ENCODE measurements at regions not wholly inside any gene's neighbourhood (a gene's known extent, or its start where the extent isn't known, plus 50 kb on each side); places are given as distances from the start of the nearest gene placed in this dataset.

DNA sequence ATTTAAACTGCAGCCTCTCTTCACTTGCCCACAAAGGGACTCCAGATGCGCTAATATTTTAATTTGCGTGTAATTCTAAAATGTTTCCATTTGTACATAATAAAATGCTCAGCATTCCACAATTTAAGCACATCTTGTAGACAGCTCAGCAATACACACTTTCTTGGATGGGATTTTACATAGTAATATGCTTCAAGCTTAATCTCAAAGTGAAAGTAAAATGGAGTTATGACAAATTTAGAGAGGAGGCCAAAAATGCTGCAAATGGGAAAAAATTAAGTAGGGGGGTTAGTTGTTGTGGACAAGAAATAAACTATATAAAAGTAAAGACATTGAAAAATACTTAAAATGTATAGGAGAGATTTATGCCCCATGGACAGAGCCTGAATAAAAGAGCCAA lies 149.1 kb downstream of the FBXO8 start:
- ChIA-PET POLR2A (no interaction called here), CTCF (interaction anchor here (0.8 to 2.4 kb wide), 4 partner anchors 11 to 629 kb away, joined by 3 to 11 read pairs (median 4); no protein-coding TSS in a partner anchor)
- H3K4me3 ChIP-seq (ENCODE audit: low read depth, low read length) = no peak overlapping the region
- DNase-seq (ENCODE audit: low read depth, low spot score) = no peak
- TF ChIP-seq, protein P1, sequence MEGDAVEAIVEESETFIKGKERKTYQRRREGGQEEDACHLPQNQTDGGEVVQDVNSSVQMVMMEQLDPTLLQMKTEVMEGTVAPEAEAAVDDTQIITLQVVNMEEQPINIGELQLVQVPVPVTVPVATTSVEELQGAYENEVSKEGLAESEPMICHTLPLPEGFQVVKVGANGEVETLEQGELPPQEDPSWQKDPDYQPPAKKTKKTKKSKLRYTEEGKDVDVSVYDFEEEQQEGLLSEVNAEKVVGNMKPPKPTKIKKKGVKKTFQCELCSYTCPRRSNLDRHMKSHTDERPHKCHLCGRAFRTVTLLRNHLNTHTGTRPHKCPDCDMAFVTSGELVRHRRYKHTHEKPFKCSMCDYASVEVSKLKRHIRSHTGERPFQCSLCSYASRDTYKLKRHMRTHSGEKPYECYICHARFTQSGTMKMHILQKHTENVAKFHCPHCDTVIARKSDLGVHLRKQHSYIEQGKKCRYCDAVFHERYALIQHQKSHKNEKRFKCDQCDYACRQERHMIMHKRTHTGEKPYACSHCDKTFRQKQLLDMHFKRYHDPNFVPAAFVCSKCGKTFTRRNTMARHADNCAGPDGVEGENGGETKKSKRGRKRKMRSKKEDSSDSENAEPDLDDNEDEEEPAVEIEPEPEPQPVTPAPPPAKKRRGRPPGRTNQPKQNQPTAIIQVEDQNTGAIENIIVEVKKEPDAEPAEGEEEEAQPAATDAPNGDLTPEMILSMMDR (IDR thresholded peaks at IDR 0.05; ENCODE audit: insufficient read depth, low read length, missing control alignments) = no peak

DNA sequence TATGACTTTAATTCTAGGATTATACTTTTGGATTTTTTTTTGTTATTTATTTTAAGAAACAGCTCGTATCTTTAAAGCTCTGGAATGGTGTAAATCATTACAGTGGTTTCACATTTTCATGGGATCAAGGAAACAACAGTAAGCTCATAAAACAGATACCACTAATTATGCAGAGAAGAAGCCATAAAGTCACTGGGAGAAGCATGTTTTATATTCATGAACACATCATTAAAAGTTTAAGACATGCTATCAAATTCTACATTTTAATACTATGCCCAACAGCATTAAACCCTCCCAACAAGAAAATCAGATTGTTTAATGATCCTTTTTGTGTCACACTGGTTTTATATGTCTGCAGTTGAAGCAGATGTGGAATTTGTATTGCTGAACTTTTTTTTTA lies 149.9 kb downstream of the FBXO8 start:
- POLR2A ChIA-PET = no interaction called here
- DNase-seq (ENCODE audit: low read depth, low spot score) = no peak
- TF ChIP-seq, protein P1 (IDR thresholded peaks at IDR 0.05; ENCODE audit: insufficient read depth, low read length, missing control alignments) = no peak
- no peak overlapping the region for H3K4me3 ChIP-seq (ENCODE audit: low read depth, low read length)
- CTCF ChIA-PET = interaction anchor here (1.3 to 2.4 kb wide), 3 partner anchors 10 to 13 kb away, joined by 3 to 11 read pairs (median 4); no protein-coding TSS in a partner anchor

DNA sequence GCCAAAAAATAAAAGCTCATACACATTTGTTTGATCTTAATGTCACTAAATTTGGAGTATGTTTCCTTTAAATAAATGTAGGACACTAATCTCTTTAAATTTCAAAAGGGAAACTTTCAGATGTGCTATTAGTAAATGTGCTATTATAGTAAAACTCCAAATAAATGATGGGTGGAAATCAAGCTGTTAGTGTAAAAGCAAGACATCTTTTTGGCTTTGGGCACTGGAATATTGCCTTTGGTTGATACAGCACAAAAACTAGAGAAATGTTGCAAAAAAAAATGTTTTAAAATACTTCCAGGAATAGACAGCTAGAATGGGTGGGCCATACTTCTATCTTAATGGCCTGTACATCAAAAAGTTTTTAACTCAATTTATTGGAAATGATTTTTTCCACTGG lies 151.6 kb downstream of the FBXO8 start:
- DNase-seq (ENCODE audit: low read depth, low spot score) = no peak
- ChIA-PET POLR2A (no interaction called here), CTCF (no interaction called here)
- TF ChIP-seq, protein P1 (IDR thresholded peaks at IDR 0.05; ENCODE audit: insufficient read depth, low read length, missing control alignments) = no peak
- H3K4me3 ChIP-seq (ENCODE audit: low read depth, low read length) = no peak overlapping the region

DNA sequence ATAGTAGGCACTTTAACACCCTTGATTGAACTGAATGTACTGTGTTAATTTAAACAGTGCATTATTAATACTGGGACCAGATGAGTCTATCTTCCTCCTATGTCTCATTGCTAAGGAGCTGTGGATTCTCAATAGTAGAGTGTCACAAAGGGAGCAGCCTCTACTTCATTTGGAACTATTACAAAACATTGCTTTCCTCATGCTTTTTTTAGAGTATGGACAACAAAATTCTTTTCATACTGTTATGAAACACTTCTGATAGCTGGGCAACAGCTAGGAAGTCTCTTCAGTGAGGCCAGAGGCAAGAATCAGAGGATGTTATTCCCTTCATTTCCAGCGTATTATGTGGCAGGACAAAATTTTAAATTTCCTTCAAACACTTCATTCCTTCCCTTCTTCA lies 160.8 kb downstream of the FBXO8 start:
- no peak overlapping the region for H3K4me3 ChIP-seq (ENCODE audit: low read depth, low read length)
- POLR2A ChIA-PET = no interaction called here
- DNase-seq (ENCODE audit: low read depth, low spot score) = no peak
- TF ChIP-seq, protein P1 (IDR thresholded peaks at IDR 0.05; ENCODE audit: insufficient read depth, low read length, missing control alignments) = no peak
- CTCF ChIA-PET = interaction anchor here (0.9 to 2.5 kb wide), 4 partner anchors 12 to 702 kb away, joined by 3 to 7 read pairs (median 4); no protein-coding TSS in a partner anchor

DNA sequence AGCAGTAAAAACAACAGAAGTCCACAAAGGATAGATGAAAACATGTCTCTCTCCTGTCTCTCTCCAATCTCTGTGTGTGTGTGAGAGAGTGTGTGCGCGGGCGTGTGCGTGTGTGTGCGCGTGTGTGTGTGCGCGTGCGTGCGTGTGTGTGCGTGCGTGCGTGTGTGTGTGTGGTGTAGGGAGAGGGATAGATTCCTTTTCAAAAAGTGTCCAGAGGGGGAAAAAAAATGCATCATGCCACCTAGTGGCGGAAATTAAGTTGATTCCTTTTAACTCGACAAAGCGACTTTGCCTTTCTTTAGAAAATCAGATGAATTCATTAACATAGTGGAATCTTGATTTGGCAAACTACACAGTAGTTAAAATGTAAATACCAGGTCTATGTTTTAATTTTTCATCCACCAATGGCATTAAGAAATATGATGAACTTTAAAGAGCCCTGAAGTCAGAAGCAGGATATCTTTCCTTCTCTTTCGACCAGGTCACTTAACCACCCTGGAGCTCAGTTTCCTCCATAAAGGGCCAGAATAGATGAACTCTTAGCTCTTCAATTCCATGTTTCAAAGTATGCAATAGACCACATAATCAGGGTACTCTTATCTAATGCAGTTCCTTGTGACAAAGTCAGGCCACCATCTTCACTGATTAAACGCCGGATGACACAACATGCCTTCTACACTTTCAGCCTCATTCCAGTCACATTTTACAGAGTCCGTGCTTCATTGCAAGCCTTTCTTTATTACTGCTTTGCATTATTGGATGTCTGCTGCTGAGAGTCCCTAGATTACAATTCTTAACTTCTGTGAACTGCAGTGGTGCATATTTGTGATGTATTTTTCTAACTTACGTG lies 162.8 kb downstream of the FBXO8 start:
- DNase-seq (ENCODE audit: low read depth, low spot score) = peak; percentile 19
- H3K4me3 ChIP-seq (ENCODE audit: low read depth, low read length) = peak overlapping the region; percentile 56
- ChIA-PET POLR2A (no interaction called here), CTCF (interaction anchor here (0.7 to 2.1 kb wide), 15 partner anchors 10 to 829 kb away, joined by 3 to 27 read pairs (median 4); no protein-coding TSS in a partner anchor)
- TF ChIP-seq, protein P1 (IDR thresholded peaks at IDR 0.05; ENCODE audit: insufficient read depth, low read length, missing control alignments) = peak; percentile 31

DNA sequence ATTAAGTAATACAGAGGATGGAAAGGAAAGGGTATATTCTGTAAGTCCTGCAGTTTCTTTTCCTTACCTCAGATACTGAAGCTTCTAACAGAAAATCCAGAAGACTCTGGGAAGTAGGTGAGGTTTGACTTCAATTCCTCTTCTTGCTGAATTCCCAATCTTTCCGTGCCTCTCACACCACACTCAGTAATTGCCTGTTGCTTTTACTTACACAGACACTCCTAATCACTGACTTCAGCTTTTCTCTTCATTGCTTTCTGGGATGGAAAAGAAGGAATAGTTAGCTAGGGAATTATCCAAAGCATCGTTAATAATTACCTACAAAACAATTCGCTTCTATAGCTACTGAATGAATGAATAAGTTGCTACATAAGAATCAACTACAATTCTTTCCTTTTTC lies 163.6 kb downstream of the FBXO8 start:
- POLR2A ChIA-PET = no interaction called here
- no peak overlapping the region for H3K4me3 ChIP-seq (ENCODE audit: low read depth, low read length)
- no peak for DNase-seq (ENCODE audit: low read depth, low spot score)
- TF ChIP-seq, protein P1 (IDR thresholded peaks at IDR 0.05; ENCODE audit: insufficient read depth, low read length, missing control alignments) = no peak
- CTCF ChIA-PET = interaction anchor here (0.6 to 2.1 kb wide), 16 partner anchors 8 to 919 kb away, joined by 3 to 27 read pairs (median 4); no protein-coding TSS in a partner anchor

All from AG04449 (cell line).